ENCODE measurements at regions not wholly inside any gene's neighbourhood (a gene's known extent, or its start where the extent isn't known, plus 50 kb on each side); places are given as distances from the start of the nearest gene placed in this dataset.

DNA sequence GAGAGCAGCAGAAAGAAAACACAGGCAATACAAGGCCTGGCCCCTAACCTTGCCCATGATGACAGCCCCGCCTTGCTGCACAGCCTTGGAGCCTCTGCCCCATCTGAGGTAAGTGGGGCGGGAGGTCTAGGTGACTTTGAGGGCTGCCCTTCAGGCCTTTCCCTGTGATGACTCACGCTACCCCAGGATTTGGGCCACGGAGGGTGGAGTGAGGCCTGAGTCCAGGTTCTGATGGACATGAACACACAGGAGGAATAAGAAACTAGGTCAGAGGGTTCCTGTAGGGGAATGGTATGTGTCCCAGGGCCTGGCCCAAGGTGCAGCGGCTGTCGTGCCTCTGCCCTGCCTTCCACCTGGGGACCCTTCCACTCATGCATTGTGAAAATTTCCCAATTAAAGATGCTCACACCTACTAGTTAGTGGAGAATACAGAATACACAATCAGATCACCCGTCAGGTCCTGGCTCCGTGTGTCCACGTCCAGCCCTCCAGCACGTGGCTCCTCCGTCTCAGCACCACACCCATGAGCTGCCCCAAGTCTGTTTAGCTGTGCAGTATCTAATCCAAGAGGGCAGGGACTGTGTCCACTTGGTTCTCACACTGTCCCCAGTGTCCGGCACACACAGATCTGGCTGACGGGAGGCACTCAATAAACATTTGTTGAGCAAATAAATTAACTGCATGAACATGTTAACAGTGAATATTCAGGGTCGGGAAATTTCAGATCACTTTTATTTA is 111.0 kb downstream of the CHST1 start:
- DNase-seq (ENCODE audit: low spot score): no peak

DNA sequence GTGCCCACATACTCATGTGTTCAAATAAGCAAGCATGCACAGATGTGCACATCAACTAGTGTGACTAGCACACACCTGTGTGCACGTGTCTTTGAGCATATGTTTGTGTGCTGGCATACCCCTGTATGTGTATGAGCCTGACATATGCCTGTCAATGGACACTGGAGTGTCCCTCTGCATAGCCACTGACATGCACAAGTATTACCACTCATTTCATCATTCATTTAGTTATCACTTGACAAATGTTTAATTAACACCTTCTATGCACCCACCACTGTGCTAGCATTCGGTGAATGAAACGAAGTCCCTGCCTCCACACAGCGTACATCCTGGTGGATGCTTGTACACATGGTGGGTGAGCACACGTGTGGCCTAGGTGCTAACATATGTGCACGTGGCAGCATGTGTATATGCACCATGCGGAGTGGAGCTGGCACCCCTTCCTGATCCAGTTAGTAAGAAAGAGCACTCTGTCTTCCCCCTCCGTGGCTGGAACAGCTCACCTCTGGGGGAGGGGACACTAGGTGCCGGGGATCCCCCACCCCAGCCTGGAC is 112.0 kb downstream of the CHST1 start:
- DNase-seq (ENCODE audit: low spot score): no peak

DNA sequence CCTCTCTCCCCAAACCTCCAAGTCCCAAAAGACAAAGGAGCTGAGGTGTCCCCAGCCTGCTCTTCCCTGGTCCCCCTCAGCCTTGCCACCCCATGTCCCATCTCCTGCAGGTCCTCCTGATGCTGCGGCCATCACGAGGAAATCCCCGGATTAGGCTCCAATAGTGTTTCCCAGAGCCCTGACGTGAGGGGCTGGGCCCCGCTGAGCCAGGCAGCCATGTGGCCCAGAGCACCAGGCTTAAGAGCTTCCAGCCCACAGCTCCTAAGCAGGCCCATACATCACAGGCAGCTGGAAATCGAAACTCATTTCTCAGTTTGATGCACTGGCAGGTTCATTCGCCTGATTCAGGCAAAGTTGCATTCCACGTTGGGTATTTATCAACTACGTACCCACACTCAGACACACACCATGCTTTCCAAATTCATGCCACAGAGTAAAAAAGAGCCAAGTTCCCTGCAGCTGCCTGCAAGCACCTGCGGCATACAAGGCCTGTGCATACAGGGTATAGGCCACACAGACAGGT is 114.2 kb downstream of the CHST1 start:
- no peak for DNase-seq (ENCODE audit: low spot score)

DNA sequence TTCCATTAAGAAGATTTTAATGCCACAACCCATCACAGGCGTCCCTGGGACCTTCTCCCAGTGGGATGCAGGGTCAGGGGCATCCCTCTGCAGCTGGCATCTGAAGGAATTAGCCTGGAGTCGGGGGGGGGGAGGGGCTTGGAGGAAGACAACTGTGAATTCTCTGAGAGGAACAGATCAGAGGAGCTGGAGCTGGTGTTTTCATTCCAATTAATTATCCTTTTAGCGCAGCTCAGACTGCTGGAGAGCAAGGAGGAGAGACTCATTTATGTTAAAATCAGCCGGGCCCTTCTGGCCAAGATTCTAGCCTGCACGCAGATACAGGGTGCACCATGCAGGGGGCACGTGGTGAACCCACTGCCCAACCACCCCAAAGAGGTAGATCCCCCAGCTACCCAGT is 116.2 kb downstream of the CHST1 start:
- DNase-seq (ENCODE audit: low spot score): no peak

DNA sequence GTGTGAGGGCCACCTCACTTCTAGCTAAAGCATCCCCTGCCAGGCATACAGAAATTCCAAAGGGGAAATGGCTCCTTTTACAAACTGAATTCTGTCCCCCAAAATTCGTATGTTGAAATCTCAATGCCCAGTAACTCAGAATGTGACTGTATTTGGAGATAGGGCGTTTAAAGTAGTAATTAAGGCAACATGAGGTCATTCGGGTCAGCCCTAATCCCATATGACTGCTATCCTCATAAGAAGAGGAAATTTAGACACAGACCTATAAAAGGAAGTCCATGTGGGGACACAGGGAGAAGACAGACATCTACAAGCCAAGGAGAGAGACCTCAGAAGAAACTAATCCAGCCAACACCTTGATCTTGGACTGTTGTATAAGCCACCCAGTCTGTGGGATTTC is 119.1 kb downstream of the CHST1 start:
- DNase-seq (ENCODE audit: low spot score): no peak

DNA sequence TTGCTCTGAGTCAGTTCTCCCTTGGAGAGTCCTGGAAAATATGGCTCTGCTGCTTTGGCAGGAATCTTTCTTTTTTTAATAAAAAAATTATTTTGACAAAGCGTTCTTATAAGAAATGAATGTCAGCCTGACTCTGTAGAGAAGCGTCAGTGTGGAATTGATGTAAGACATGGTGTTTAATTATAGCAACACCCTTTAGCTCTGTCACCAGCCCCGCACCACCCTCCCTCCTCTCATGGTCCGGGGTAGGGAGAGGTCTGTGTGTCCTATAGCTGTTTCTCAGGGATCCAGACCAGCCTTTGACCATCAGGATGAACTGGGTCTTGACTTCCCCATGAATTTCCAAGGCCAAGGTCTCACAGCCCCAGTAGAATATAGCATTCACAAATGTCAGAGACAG is 120.6 kb downstream of the CHST1 start:
- DNase-seq (ENCODE audit: low spot score): peak; percentile 43

DNA sequence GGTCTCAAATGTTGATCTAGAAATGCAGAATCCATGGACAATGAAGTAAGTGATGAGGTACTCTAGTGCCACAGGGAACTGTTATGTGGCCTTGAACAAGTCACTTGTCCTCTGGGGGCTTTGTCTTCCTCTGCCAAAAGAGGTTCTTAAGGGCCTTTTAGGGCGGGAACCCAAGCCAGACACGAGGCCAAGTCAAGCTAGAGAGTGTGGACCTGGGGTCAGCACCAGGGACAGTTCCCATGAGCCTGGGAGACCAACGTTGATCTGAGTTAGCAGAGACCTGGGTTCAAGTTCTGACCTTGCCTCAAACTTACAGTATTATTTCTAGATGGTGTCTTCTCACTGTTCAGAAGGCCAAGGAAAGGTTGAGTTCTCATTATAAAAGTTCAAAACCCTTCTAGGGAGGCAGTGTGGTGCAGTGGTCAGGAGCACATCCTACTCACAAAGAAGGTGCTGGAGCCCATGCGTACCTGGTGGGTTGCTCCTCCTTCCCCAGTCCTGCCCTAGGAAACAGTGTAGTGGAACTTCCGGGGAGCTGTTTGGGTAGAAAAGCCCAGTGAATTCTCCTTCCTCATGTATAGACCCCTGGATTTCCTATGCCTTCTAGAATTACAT is 121.5 kb downstream of the CHST1 start:
- no peak for DNase-seq (ENCODE audit: low spot score)

DNA sequence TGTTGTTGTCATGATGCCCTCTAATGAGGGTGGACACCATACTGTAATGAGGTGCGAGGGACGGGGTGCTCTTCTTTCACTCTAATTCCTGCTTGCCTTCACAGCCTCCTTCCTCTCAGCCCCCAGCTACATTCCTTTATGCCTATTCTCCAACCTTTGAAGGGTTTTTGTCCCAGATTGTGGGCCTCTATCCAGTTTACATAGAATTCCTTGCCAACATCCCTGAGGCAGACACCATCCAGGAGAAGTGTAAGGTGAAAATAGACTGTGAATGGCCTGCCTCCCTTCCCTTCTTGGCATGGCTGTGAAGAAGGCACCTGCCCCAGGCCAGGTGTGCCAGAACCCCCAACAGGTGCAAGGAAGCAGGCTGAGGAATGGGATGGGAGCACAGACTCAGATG is 122.3 kb downstream of the CHST1 start:
- DNase-seq (ENCODE audit: low spot score): no peak

DNA sequence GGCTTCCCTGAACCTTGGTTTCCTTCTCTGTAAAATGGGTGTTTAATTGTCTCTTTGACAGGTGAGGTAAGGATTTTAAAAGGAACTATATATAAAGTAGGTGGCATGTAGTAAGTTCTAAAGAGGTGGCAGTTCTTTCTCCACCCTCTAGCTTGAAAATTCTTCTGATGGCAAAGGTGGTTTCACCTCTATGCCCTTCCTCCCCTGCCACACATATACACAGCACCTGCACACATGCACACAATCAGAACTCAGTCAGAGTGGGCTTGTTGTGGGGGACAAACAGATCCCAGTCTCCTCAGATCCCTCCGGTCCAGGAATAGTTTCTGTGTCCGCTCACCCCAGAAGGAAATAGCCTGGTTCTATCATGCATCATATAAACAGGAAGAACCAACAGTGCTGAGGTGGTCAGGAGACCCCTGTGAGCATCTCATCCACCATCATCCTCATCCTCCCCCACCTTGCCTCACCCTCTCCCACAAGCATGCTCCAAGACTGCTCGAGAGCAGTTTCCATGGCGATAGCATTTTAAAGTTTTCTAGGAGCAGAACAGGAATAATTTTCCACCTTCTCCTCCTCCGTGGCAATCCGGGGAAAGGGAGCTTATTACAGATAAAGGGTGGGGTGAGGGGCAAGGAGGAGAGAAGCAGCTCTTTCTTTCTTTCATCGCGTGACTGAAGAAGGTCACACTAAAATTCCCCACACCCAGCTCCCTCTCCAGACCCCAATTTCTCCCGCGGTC is 123.6 kb downstream of the CHST1 start:
- DNase-seq (ENCODE audit: low spot score): peak; percentile 78

DNA sequence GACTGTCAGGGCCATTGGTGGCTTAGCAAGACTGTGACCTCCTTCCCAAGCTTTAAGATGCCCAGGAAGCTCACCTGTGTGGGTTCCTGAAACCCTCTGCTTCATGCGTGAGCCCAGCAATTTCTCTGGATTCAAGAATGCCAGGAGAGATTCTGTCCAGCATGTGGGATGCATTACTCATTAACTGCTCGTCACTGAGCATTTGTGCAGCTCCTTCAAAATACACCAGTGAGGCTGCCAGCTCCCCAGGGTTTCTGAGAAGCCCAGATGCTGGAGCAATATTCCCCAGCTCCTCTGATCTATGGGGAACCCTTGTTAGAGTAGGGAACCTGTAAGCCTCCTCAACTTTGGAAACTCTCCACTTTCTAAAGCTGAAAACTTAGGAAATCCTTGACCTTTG is 126.5 kb downstream of the CHST1 start:
- no peak for DNase-seq (ENCODE audit: low spot score)

DNA sequence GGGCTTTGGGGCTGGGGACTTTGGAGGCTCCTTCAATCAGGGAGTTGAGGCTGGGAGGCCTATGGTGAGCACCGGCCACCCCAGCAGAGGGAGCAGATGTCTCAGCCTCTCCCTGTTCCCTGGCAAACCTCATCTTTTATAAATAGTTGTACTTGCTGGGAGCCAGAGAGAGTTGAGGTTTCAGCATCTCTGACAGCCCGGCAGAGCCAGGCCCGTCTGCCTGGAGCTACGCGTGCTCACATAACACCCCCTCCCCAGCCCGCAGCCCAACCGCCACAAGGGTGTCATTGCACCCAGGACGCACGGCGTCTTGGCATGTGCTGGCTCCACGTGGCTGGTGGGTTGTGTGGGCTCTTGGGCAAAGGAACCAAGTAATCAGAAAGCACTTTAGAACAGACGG is 127.1 kb downstream of the CHST1 start:
- DNase-seq (ENCODE audit: low spot score): no peak

DNA sequence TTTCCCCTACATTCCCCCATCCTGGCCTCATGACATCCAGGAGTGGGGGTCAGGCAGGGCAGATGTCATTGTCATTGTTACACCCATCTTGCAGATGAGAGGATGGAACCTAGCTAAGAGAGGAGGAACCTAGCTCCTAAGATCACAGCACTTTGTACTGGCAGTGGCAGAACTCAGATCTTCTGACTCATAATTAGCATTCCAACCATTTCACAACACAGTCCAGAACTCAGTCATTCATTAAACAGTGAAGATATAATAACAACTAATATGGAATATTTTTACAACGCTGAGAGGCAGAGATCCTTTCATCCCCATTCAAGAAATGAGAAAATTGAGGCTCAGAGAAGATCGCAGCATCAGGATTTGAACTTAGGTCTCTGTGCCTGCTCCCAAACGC is 127.8 kb downstream of the CHST1 start:
- DNase-seq (ENCODE audit: low spot score): no peak

DNA sequence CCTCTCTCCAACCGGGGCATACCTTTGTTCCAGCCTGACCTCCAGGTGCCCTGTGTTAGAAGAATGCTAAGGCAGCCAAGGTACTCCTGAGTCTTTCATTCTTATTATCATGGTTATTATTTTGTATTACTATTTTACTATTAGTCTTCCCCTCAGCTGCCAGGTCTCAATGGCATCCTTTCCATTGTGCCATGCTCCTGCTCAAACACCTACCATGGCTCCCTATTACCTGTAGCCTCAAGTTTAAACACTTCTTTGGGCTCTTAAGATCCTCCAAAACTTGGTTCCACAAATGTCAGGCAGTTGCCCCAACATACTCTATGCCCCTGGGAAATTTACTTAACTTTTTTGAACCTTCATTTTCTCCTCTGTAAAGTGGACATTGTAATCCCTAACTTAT is 130.4 kb downstream of the CHST1 start:
- no peak for DNase-seq (ENCODE audit: low spot score)

DNA sequence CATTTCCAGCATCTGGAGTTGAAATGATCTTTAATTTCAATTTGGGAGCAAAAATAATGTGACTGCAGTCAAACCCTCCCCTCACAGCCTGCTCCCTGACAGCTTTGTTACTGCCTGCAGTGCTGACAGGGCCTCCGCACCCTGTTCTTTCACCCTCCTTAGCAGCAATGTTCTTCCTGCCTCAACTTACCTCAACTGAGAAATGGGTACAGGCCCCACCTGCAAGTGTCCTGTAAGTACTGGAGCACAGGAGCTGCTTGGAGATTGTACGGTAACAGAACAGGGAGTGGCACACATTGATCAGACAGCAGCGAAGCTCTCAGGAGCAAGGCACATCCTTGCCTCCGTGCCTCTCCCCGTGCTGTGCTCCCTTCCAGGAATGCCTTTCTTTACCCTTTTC is 131.3 kb downstream of the CHST1 start:
- no peak for DNase-seq (ENCODE audit: low spot score)

DNA sequence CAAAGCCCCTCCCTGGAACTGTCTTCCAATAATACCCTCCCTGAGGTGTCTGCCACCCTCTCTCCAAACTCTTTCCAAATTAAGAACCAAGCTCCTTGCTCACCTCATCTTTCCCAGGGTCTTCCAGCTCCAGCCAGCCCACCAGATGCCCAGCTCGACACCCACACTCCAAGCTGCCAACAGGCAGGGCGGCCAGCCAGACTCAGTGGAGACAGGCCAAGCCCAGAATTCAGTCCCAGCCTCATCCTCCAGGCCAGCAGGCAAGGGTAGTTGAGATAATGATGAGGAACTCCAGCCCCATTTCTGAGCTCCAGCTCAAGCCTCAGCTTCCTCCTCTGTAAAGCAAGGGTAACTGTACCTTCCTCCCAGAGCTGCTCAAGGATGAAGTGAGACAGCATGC is 132.9 kb downstream of the CHST1 start:
- no peak for DNase-seq (ENCODE audit: low spot score)

DNA sequence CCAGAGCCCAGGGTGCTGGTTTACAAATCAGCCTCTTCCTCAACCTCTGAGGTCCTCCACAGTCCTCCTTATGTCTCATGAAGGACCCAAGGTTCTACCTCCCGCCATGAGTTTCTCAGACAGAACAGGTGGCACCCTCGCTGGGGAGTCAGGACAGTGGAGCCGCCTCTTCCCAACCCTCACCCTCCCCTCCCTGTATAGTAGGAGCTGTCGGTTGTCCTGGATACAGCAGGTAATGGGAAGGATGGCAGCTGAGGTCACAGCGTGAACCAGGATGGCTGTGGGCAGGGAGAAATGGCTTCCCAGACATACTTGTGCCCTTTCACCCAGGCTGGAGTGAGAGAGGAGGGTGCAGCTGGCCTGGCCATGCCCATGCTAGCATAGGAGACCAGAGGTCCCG is 134.6 kb downstream of the CHST1 start:
- no peak for DNase-seq (ENCODE audit: low spot score)

DNA sequence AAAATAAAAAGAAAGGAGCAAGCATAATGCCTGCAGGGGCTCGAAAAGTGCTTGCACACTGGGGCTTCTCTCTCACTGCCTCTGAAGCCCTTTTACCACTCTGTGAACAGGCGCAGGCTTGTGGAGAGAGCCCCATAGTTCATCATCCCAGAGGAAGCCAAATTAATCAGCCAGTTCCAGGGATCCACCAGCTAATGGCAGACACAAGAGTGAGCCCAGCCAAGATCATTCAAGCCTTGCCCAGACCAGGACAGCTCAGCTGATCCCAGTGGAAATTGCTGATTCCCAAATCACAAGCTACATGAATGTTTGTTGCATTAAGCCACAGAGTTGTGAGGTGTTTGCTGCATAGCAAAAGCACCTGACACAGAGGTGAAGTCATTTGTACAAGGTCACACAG is 135.3 kb downstream of the CHST1 start:
- no peak for DNase-seq (ENCODE audit: low spot score)

DNA sequence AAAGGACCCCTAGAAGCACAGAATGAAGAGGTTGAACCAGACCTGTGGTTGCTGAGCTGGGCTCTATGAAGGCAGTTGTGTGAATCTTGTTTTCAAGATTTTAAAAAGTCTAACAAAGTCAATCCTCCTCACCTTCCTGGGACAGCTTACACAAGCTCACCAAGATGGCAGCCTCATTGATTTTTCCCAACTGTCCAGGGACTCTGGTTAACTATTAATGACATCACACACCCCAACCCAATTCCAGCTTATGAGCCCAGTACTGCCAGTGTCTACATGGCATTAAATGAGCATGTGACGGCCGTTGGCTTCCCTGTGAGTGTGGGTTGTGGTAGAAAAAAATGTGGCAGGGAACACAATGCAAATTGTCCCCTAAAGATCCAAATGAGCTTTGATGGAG is 137.0 kb downstream of the CHST1 start:
- no peak for DNase-seq (ENCODE audit: low spot score)

DNA sequence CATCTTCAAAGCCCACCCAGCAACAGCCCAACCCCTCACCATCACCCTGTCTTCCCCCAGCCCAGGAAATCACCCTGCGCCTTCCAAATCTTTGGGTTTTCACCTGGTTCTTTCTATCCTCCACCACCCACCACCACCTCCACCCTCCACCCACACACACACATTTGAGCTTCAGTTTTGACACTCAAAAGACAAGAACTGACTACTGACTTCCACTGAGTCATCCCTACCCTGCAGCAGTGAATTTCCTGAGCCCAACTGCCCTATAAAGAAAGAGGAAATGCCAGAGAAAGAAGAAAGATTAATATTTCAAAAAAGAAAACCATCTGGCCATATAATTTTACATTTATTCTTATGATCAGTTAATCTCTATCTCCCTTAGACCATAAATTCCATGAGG is 137.5 kb downstream of the CHST1 start:
- peak; percentile 57 for DNase-seq (ENCODE audit: low spot score)

DNA sequence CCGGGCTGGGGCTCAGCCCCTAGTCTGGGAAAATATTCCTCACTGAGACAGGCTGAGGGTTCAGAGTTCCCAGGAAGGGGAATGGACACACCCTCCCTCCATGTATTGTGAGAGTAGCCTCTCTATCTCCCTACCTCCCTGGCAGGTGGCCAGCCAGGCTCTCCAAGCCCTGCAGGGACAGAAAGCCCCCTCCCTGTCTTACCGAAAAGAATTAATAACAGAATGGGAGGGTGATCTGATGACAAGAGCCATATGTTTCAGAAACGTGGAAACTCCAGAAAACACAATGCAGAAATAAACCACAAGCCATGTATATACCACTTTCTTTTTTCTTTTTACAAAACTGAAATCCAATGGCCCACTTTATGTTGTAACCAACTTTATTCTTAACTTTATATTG is 140.0 kb downstream of the CHST1 start:
- no peak for DNase-seq (ENCODE audit: low spot score)

DNA sequence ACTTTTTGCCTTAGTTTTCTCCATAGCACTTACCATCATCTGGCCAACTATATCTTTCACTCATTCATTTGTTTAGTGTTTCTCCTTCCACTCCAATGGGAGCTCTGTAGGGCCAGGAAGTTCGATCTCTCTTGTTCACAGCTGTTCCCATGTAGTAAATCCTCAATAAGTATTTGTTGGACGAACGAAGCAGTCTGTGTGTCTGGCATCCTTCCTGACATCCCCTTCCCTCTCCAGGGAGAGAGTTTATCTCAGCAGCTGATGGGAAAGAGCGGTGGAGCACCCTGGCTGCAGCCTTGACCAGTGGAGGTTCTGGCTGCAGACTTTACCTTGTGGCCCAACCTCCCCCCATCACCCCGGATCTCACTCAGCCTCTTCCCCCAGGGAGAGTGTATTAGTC is 141.7 kb downstream of the CHST1 start:
- no peak for DNase-seq (ENCODE audit: low spot score)

DNA sequence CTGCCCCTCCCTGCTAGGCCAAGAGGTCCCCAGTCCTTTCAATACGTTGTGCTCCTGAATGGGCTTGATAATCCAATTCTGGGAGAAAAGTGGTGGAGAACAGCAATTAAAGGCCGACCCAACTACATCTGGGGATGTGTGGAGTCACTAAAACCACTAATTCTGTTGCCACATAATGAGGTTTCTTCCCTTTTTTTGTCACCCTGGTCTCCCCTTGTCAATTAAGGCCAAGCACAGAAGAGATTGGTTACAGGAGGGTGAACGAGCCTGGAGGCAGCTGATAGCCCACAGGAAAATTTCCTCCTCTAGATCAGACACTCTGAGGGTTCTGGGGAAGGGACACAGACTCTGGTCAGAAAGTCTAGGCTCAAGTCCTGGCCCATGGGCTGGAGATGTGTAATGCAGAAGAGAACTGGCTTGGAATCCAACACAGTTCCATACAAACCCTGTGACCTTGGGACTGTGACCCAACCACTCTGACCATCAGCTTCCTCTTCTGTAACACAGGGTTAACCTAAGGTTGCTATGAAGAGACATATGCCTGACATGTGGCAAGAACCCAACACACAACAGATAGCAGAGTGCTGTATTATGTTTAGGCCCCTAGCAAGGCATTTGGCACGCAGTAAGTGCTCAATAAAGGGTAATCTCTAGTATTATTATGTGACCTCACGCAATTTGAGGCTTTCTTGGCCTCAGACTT is 146.4 kb downstream of the CHST1 start:
- no peak for DNase-seq (ENCODE audit: low spot score)

Measured in putamen (tissue), 1 donor.